ENCODE measurements at regions not wholly inside any gene's neighbourhood (a gene's known extent, or its start where the extent isn't known, plus 50 kb on each side); places are given as distances from the start of the nearest gene placed in this dataset.

DNA sequence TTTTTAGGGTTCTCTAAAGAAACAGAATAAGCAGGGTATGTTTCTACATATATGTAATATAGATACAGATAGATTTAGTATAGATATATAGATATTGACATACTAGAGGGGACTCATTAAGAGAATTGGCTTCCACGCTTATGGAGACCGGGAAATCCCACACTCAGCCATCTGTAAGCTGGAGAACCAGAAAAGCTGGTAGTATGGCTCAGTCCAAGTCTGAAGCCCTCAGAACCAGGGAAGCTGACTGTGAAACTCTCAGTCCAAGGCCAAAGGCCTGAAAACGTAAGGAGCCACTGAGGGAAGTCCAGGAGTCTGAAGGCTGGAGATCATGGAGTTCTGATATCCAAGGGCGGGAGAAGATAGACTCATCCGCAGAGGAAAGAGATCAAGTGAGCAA, 441.3 kb upstream of the CDH20 start:
- Histone ChIP-seq H3K4me1 (ENCODE audit: control insufficient read depth in 1 of 2, insufficient read depth in 2 of 2, low read length in 2 of 2) (no peaks in the 10 kb centered on the region), H3K4me3 (replicated peaks in 1 of 3; ENCODE audit: low read depth in 2 of 3, low read length in 3 of 3) (no peak overlapping the region), H3K9me3 (replicated peaks in 1 of 2; ENCODE audit: control insufficient read depth in 1 of 2, insufficient read depth in 1 of 2, low read length in 2 of 2) (peaks cover 0 to 3% of the 10 kb centered on the region in 2 donors), H3K4me2 (replicated peaks; ENCODE audit: extremely low read depth, low read length, poor library complexity, severe bottlenecking) (no peak overlapping the region), H3K27ac (ENCODE audit: low read depth in 1 of 2, low read length in 2 of 2) (no peak overlapping the region), H2AFZ (ENCODE audit: insufficient read depth, low read depth, low read length, poor library complexity, severe bottlenecking) (no peak overlapping the region), H3K36me3 (replicated peaks in 1 of 2; ENCODE audit: control insufficient read depth in 1 of 2, insufficient read depth in 2 of 2, low read length in 2 of 2) (no peaks in the 10 kb centered on the region), H4K20me1 (ENCODE audit: insufficient read depth, low read length) (no peaks in the 10 kb centered on the region), H3K9ac (ENCODE audit: insufficient read depth, low read length, poor library complexity, severe bottlenecking) (no peak overlapping the region), H3K27me3 (ENCODE audit: control insufficient read depth in 2 of 2, insufficient read depth in 2 of 2, low read length in 2 of 2) (no peaks in the 10 kb centered on the region), H3K79me2 (ENCODE audit: insufficient read depth, low read length) (no peaks in the 10 kb centered on the region)
- Mint-ChIP-seq H3K36me3 (no peaks in the 10 kb centered on the region), H3K9me3 (peaks cover 0 to 6% (median 3%) of the 10 kb centered on the region in 7 donors), H3K27me3 (ENCODE audit: low read depth in 3 of 3) (no peaks in the 10 kb centered on the region), H3K27ac (no peak overlapping the region), H3K4me1 (no peaks in the 10 kb centered on the region), H3K4me3 (no peak overlapping the region)
- TF ChIP-seq, protein P1, sequence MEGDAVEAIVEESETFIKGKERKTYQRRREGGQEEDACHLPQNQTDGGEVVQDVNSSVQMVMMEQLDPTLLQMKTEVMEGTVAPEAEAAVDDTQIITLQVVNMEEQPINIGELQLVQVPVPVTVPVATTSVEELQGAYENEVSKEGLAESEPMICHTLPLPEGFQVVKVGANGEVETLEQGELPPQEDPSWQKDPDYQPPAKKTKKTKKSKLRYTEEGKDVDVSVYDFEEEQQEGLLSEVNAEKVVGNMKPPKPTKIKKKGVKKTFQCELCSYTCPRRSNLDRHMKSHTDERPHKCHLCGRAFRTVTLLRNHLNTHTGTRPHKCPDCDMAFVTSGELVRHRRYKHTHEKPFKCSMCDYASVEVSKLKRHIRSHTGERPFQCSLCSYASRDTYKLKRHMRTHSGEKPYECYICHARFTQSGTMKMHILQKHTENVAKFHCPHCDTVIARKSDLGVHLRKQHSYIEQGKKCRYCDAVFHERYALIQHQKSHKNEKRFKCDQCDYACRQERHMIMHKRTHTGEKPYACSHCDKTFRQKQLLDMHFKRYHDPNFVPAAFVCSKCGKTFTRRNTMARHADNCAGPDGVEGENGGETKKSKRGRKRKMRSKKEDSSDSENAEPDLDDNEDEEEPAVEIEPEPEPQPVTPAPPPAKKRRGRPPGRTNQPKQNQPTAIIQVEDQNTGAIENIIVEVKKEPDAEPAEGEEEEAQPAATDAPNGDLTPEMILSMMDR (IDR thresholded peaks at IDR 0.05): no peak
- DNase-seq: no peak
- 95% methylated on average over 3 of the region's 5 CpGs for WGBS (ENCODE audit: insufficient coverage)
- intact Hi-C loops (cut with micrococcal nuclease): no loop called here

DNA sequence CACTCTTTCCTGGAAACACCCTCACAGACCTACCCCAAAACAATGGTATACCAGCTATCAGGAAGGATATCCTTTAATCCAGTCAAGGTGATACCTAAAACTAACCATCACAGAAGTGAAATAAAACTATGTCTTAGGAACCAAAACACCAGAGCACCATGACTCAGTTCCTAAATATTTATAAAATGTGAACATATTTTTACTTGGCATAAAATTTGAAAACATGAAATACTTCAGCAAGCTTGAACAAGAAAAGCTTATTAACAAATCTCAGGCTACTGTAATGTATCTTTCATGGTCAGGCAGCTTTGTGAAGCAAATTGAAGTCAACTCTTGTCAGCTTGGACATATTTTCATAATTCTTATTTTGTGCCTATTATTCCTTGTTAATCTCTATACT, 440.8 kb upstream of the CDH20 start:
- no peak overlapping the region for H3K27ac ChIP-seq (ENCODE audit: low read depth in 1 of 2, low read length in 2 of 2)
- no peak overlapping the region for H3K4me3 Mint-ChIP-seq
- peaks cover 0 to 6% (median 3%) of the 10 kb centered on the region in 7 donors for H3K9me3 Mint-ChIP-seq

More for the DNA sequence above, 440.8 kb upstream of the CDH20 start:
- Histone ChIP-seq H4K20me1 (ENCODE audit: insufficient read depth, low read length) (no peaks in the 10 kb centered on the region), H3K4me2 (replicated peaks; ENCODE audit: extremely low read depth, low read length, poor library complexity, severe bottlenecking) (no peak overlapping the region), H3K36me3 (replicated peaks in 1 of 2; ENCODE audit: control insufficient read depth in 1 of 2, insufficient read depth in 2 of 2, low read length in 2 of 2) (no peaks in the 10 kb centered on the region), H3K9me3 (replicated peaks in 1 of 2; ENCODE audit: control insufficient read depth in 1 of 2, insufficient read depth in 1 of 2, low read length in 2 of 2) (peaks cover 0 to 3% of the 10 kb centered on the region in 2 donors), H3K79me2 (ENCODE audit: insufficient read depth, low read length) (no peaks in the 10 kb centered on the region), H3K4me3 (replicated peaks in 1 of 3; ENCODE audit: low read depth in 2 of 3, low read length in 3 of 3) (no peak overlapping the region), H3K9ac (ENCODE audit: insufficient read depth, low read length, poor library complexity, severe bottlenecking) (no peak overlapping the region), H2AFZ (ENCODE audit: insufficient read depth, low read depth, low read length, poor library complexity, severe bottlenecking) (no peak overlapping the region), H3K4me1 (ENCODE audit: control insufficient read depth in 1 of 2, insufficient read depth in 2 of 2, low read length in 2 of 2) (no peaks in the 10 kb centered on the region), H3K27me3 (ENCODE audit: control insufficient read depth in 2 of 2, insufficient read depth in 2 of 2, low read length in 2 of 2) (no peaks in the 10 kb centered on the region)
- Mint-ChIP-seq H3K4me1 (no peaks in the 10 kb centered on the region), H3K27ac (no peak overlapping the region), H3K27me3 (ENCODE audit: low read depth in 3 of 3) (no peaks in the 10 kb centered on the region), H3K36me3 (no peaks in the 10 kb centered on the region)
- intact Hi-C loops (cut with micrococcal nuclease): no loop called here
- no peak for DNase-seq
- TF ChIP-seq, protein P1 (IDR thresholded peaks at IDR 0.05): no peak
